ENCODE measurements at regions not wholly inside any gene's neighbourhood (a gene's known extent, or its start where the extent isn't known, plus 50 kb on each side); places are given as distances from the start of the nearest gene placed in this dataset.

DNA sequence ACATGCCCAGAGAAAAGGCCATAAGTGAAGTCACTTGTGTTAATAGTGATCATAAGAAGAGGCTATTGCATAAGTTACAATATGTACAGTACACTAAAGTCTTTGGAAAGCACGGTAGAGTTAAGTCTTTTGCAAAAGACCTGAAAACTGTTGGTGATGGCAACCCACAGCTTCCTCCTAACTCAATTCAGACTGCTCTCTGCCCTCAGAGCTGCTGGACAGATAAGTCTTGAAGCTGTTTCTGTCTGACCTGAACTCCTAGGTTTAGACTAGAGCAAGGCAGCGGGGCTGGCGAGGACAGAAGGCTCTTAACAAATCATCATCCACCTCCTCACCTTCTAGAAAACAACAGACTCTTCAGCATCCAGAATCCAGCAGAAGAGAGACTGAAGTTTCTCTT, 125.4 kb downstream of the CD24 start:
- POLR2A ChIA-PET (ENCODE audit: unreplicated experiment): no interaction called here
- no peak for TF ChIP-seq EZH2 (IDR thresholded peaks at IDR 0.05; ENCODE audit: low read depth)
- no peak for TF ChIP-seq CTCF (conservative IDR thresholded peaks at IDR 0.05)

GRCh38 chr6:106847116-106847515, 127.4 kb downstream of the CD24 start:
- Histone ChIP-seq H3K4me3 (no peak overlapping the region), H3K4me2 (no peak overlapping the region), H3F3A (ENCODE audit: insufficient read depth, low read depth) (no peaks in the 10 kb centered on the region), H3K9me2 (ENCODE audit: insufficient read depth) (no peaks in the 10 kb centered on the region), H2AFZ (no peak overlapping the region), H3K27me3 (ENCODE audit: insufficient read depth, low read depth) (no peaks in the 10 kb centered on the region), H3K9me3 (ENCODE audit: insufficient read depth, low read depth) (peaks cover 4% of the 10 kb centered on the region; the same call in 1 of the 2 replicates), H3K36me3 (ENCODE audit: low read depth) (no peaks in the 10 kb centered on the region), H3K79me2 (ENCODE audit: low read depth) (no peaks in the 10 kb centered on the region), H4K20me1 (ENCODE audit: insufficient read depth) (no peaks in the 10 kb centered on the region), H3K4me1 (replicated peaks; ENCODE audit: insufficient read depth) (no peaks in the 10 kb centered on the region), H3K27ac (no peak overlapping the region)
- no peak for TF ChIP-seq CTCF (conservative IDR thresholded peaks at IDR 0.05)
- no peak for TF ChIP-seq EZH2 (IDR thresholded peaks at IDR 0.05; ENCODE audit: low read depth)
- intact Hi-C loops (cut with micrococcal nuclease; ENCODE audit: unreplicated experiment): no loop called here
- ChIA-PET POLR2A (ENCODE audit: unreplicated experiment) (no interaction called here), CTCF (no interaction called here)
- no TSS peak for BruUV-seq (replicated peaks)
- DNase-seq: no peak

More for the DNA sequence above, 125.4 kb downstream of the CD24 start:
- CTCF ChIA-PET: no interaction called here
- H3K4me3 ChIP-seq: no peak overlapping the region
- no peaks in the 10 kb centered on the region for H3K79me2 ChIP-seq (ENCODE audit: low read depth)
- H3K27ac ChIP-seq: no peak overlapping the region
- no peaks in the 10 kb centered on the region for H3F3A ChIP-seq (ENCODE audit: insufficient read depth, low read depth)
- intact Hi-C loops (cut with micrococcal nuclease; ENCODE audit: unreplicated experiment): no loop called here
- no peaks in the 10 kb centered on the region for H3K4me1 ChIP-seq (replicated peaks; ENCODE audit: insufficient read depth)
- peaks cover 10% of the 10 kb centered on the region; the same call in 1 of the 2 replicates for H3K9me3 ChIP-seq (ENCODE audit: insufficient read depth, low read depth)
- DNase-seq: no peak
- H3K36me3 ChIP-seq (ENCODE audit: low read depth): no peaks in the 10 kb centered on the region
- no peaks in the 10 kb centered on the region for H4K20me1 ChIP-seq (ENCODE audit: insufficient read depth)
- no peak overlapping the region for H3K4me2 ChIP-seq
- H3K9me2 ChIP-seq (ENCODE audit: insufficient read depth): no peaks in the 10 kb centered on the region
- no peak overlapping the region for H2AFZ ChIP-seq
- no TSS peak for BruUV-seq (replicated peaks)
- H3K27me3 ChIP-seq (ENCODE audit: insufficient read depth, low read depth): no peaks in the 10 kb centered on the region

DNA sequence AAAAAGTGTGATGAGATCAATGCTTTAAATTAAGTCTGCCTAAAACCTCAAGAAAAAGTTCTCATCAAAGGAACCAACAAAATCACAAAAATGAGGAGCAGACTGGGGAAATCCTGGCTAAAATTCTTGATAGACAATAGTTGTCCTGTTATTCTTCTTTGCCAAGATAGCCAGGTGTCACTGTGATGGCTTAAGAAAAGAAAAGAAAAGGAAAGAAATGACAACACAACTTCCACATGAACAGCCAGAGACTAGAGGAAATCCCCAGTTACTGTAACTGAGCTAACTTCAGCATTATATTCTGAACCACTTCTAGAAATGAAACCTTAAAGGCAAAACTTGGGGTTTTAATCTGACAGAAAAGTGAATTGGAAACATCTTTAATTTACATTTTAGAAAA, 129.6 kb downstream of the CD24 start:
- intact Hi-C loops (cut with micrococcal nuclease; ENCODE audit: unreplicated experiment): no loop called here
- Histone ChIP-seq H3K36me3 (ENCODE audit: low read depth) (no peaks in the 10 kb centered on the region), H3K79me2 (ENCODE audit: low read depth) (no peaks in the 10 kb centered on the region), H3K4me3 (no peak overlapping the region), H3F3A (ENCODE audit: insufficient read depth, low read depth) (no peaks in the 10 kb centered on the region), H3K9me2 (ENCODE audit: insufficient read depth) (no peaks in the 10 kb centered on the region), H3K4me1 (replicated peaks; ENCODE audit: insufficient read depth) (no peaks in the 10 kb centered on the region), H3K9me3 (ENCODE audit: insufficient read depth, low read depth) (no peaks in the 10 kb centered on the region), H3K27ac (no peak overlapping the region), H2AFZ (no peak overlapping the region), H4K20me1 (ENCODE audit: insufficient read depth) (no peaks in the 10 kb centered on the region), H3K4me2 (no peak overlapping the region), H3K27me3 (ENCODE audit: insufficient read depth, low read depth) (no peaks in the 10 kb centered on the region)
- no peak for TF ChIP-seq EZH2 (IDR thresholded peaks at IDR 0.05; ENCODE audit: low read depth)
- no peak for TF ChIP-seq CTCF (conservative IDR thresholded peaks at IDR 0.05)
- no peak for DNase-seq
- no TSS peak for BruUV-seq (replicated peaks)
- ChIA-PET POLR2A (ENCODE audit: unreplicated experiment) (no interaction called here), CTCF (no interaction called here)

All from PC-9 (cell line).